ENCODE measurements at regions not wholly inside any gene's neighbourhood (a gene's known extent, or its start where the extent isn't known, plus 50 kb on each side); places are given as distances from the start of the nearest gene placed in this dataset.

DNA sequence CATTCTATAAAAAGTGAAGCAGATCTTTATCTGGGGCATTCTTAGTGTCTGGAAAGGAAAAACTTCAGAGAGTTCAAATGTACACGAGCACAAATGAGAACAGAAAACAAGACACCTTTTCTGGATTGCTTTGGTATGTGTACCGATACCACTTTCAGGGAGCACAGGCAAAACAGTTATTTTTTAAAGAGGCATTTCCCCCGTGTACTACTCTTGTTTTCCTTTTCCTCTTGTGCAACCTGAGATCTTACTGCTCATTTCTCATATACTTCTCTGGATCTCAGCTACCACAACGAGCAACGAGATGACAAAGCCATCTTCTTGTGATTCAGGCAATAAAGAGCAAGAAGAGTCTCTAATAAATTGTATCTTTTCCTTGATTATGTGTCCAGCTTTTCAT lies 463.6 kb downstream of the SHQ1 start:
- no peak overlapping the region for H3K4me3 ChIP-seq (ENCODE audit: insufficient read depth, low read depth, low read length, poor library complexity, severe bottlenecking)
- H3K27me3 ChIP-seq (replicated peaks; ENCODE audit: control insufficient read depth, insufficient read depth, low read length, poor library complexity, severe bottlenecking), result no peaks in the 10 kb centered on the region
- DNase-seq, result no peak
- no peaks in the 10 kb centered on the region for H3K36me3 ChIP-seq (ENCODE audit: control insufficient read depth, insufficient read depth, low read length)
- no peak overlapping the region for H3K27ac ChIP-seq (ENCODE audit: insufficient read depth, low read length, poor library complexity, severe bottlenecking)
- no peaks in the 10 kb centered on the region for H3K4me1 ChIP-seq (ENCODE audit: control insufficient read depth, insufficient read depth, low read length, poor library complexity, severe bottlenecking)
- no peaks in the 10 kb centered on the region for H3K9me3 ChIP-seq (ENCODE audit: control insufficient read depth, low read length)

DNA sequence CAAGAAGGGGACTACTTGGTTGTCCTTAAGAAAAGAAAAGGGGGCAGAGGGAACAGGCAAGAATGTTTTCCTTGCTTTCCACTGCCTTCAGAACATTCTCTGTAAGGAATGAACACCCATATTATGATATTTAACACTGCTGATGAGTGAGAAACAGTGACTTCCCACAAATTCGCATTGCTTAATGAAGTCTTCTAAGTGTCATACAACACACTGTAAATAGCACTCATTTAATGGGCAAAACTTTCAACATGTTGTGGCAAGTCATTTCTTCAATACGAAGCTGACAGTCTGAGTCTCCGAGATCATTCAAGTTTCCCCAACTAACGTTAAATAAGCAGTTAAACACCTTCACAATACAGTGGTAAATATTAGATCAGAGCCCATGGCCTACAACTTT lies 464.4 kb downstream of the SHQ1 start:
- Histone ChIP-seq H3K36me3 (ENCODE audit: control insufficient read depth, insufficient read depth, low read length) (peaks cover under 1% of the 10 kb centered on the region), H3K9me3 (ENCODE audit: control insufficient read depth, low read length) (no peaks in the 10 kb centered on the region), H3K4me1 (ENCODE audit: control insufficient read depth, insufficient read depth, low read length, poor library complexity, severe bottlenecking) (no peaks in the 10 kb centered on the region), H3K27ac (ENCODE audit: insufficient read depth, low read length, poor library complexity, severe bottlenecking) (no peak overlapping the region), H3K4me3 (ENCODE audit: insufficient read depth, low read depth, low read length, poor library complexity, severe bottlenecking) (no peak overlapping the region), H3K27me3 (replicated peaks; ENCODE audit: control insufficient read depth, insufficient read depth, low read length, poor library complexity, severe bottlenecking) (no peaks in the 10 kb centered on the region)
- no peak for DNase-seq

DNA sequence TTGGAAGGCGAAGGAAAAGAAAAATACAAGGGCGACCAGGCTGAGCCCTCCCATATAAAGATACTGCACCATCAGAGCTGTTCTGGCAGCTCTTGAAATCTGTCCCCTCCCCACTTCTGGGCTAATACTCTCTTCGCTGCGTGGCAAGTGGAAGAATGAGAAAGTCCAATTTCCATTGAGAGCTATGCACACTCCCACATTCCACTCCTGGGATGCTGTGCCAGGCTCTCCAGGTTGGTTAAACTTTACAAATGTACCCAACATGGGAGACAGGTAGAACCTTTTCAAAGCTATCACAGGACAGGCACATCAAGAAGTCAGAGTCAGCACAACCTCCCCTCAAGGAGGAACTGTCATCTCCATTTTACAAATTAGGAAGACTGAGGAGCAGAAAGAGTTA lies 465.0 kb downstream of the SHQ1 start:
- Histone ChIP-seq H3K36me3 (ENCODE audit: control insufficient read depth, insufficient read depth, low read length) (peaks cover 6% of the 10 kb centered on the region), H3K4me1 (ENCODE audit: control insufficient read depth, insufficient read depth, low read length, poor library complexity, severe bottlenecking) (no peaks in the 10 kb centered on the region), H3K4me3 (ENCODE audit: insufficient read depth, low read depth, low read length, poor library complexity, severe bottlenecking) (no peak overlapping the region), H3K9me3 (ENCODE audit: control insufficient read depth, low read length) (no peaks in the 10 kb centered on the region), H3K27me3 (replicated peaks; ENCODE audit: control insufficient read depth, insufficient read depth, low read length, poor library complexity, severe bottlenecking) (no peaks in the 10 kb centered on the region), H3K27ac (ENCODE audit: insufficient read depth, low read length, poor library complexity, severe bottlenecking) (no peak overlapping the region)
- no peak for DNase-seq

DNA sequence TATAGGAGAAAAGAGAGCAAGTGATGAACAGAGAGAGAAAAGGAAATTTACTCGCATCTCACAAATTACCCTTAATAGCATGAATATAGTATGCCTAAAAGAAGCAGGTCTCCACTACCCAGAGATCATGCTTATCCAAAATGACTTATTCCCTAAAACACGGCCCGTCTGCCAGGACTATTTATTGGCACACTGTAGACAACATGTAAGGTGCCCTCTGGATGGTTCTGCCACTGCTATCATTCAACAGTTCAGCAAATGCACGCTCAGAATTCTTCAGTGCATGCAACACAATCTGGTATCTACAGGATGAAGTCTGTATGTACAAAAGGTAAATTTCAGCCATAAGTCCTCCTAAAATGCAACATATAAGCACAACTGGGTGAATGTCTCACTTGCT lies 465.8 kb downstream of the SHQ1 start:
- Histone ChIP-seq H3K27me3 (replicated peaks; ENCODE audit: control insufficient read depth, insufficient read depth, low read length, poor library complexity, severe bottlenecking) (no peaks in the 10 kb centered on the region), H3K36me3 (ENCODE audit: control insufficient read depth, insufficient read depth, low read length) (peaks cover 8% of the 10 kb centered on the region), H3K9me3 (ENCODE audit: control insufficient read depth, low read length) (no peaks in the 10 kb centered on the region), H3K4me1 (ENCODE audit: control insufficient read depth, insufficient read depth, low read length, poor library complexity, severe bottlenecking) (no peaks in the 10 kb centered on the region), H3K4me3 (ENCODE audit: insufficient read depth, low read depth, low read length, poor library complexity, severe bottlenecking) (no peak overlapping the region), H3K27ac (ENCODE audit: insufficient read depth, low read length, poor library complexity, severe bottlenecking) (no peak overlapping the region)
- DNase-seq, result no peak

DNA sequence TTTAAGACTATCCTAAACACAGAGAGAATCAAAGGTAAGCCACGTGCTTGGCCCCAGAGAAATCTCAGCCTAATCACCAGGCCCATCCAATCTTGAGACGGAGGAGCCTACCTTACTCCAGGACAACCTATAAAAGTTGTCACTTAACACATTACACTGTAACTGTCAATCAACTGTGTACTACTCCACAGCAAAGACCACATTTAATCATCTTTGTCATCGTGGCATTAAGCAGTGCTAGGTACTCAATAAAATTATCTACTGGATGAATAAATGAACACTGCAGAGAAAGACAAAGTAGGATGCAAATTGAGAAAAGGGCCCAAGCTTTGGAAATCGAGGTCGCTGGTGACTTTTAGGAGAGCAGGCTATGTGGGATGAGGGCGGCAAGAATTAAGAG lies 466.7 kb downstream of the SHQ1 start:
- Histone ChIP-seq H3K4me1 (ENCODE audit: control insufficient read depth, insufficient read depth, low read length, poor library complexity, severe bottlenecking) (no peaks in the 10 kb centered on the region), H3K36me3 (ENCODE audit: control insufficient read depth, insufficient read depth, low read length) (peaks cover 8% of the 10 kb centered on the region), H3K27ac (ENCODE audit: insufficient read depth, low read length, poor library complexity, severe bottlenecking) (no peak overlapping the region), H3K27me3 (replicated peaks; ENCODE audit: control insufficient read depth, insufficient read depth, low read length, poor library complexity, severe bottlenecking) (no peaks in the 10 kb centered on the region), H3K9me3 (ENCODE audit: control insufficient read depth, low read length) (no peaks in the 10 kb centered on the region), H3K4me3 (ENCODE audit: insufficient read depth, low read depth, low read length, poor library complexity, severe bottlenecking) (no peak overlapping the region)
- no peak for DNase-seq

DNA sequence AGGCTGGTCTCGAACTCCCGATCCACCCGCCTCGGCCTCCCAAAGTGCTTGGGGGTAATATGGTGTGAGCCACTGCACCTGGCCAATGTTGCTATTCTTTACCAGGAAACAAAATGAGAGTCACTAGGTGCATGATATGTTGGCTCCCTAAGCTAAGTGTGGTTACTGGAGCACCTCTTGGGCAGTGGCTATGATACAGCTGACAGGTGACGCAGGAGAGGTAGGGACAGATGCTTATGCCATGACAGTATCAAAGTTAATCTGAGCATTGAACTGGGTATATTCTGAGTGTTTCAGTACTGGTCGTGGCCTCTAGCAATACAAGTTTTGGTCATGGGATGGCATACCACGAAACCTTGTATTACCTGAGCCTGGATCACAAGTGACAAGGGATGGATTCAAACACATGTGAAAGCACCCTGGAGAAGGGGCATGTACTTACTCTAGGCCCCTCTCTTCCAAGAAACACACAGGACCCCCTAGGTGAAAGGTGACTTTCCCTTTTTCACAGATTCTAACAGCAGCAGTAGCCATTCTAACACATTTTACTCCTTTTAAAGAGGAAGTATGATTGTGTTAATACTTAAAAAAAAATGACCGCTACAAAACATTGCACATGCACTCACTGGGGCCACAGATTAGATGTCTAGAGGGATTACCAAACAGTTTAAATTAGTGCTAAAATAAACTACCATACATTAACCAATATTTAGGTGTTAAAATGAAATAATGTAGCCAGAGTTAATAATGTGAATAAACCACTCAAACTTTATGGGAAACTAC lies 467.3 kb downstream of the SHQ1 start:
- no peaks in the 10 kb centered on the region for H3K9me3 ChIP-seq (ENCODE audit: control insufficient read depth, low read length)
- no peak overlapping the region for H3K4me3 ChIP-seq (ENCODE audit: insufficient read depth, low read depth, low read length, poor library complexity, severe bottlenecking)
- peaks cover 8% of the 10 kb centered on the region for H3K36me3 ChIP-seq (ENCODE audit: control insufficient read depth, insufficient read depth, low read length)
- no peak for DNase-seq
- no peak overlapping the region for H3K27ac ChIP-seq (ENCODE audit: insufficient read depth, low read length, poor library complexity, severe bottlenecking)
- no peaks in the 10 kb centered on the region for H3K4me1 ChIP-seq (ENCODE audit: control insufficient read depth, insufficient read depth, low read length, poor library complexity, severe bottlenecking)
- no peaks in the 10 kb centered on the region for H3K27me3 ChIP-seq (replicated peaks; ENCODE audit: control insufficient read depth, insufficient read depth, low read length, poor library complexity, severe bottlenecking)

DNA sequence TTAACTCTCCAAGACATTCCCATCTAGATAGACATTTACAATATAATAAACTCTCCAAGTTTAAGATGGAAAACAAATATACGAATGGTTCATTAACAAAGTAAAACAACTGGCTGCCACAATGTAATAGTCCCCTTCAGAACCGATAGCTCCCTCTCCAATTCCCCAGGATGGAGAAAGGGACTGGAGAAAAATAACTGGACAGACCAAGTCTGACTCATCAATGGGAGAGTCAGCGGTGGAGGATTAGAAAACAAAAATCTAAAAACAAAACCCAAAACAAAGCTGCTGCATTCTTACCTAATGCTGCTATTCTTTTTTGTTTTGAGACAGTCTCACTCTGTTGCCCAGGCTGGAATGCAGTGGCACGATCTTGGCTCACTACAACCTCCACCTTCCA lies 468.1 kb downstream of the SHQ1 start:
- Histone ChIP-seq H3K4me3 (ENCODE audit: insufficient read depth, low read depth, low read length, poor library complexity, severe bottlenecking) (no peak overlapping the region), H3K27me3 (replicated peaks; ENCODE audit: control insufficient read depth, insufficient read depth, low read length, poor library complexity, severe bottlenecking) (no peaks in the 10 kb centered on the region), H3K4me1 (ENCODE audit: control insufficient read depth, insufficient read depth, low read length, poor library complexity, severe bottlenecking) (no peaks in the 10 kb centered on the region), H3K27ac (ENCODE audit: insufficient read depth, low read length, poor library complexity, severe bottlenecking) (no peak overlapping the region), H3K9me3 (ENCODE audit: control insufficient read depth, low read length) (no peaks in the 10 kb centered on the region), H3K36me3 (ENCODE audit: control insufficient read depth, insufficient read depth, low read length) (peaks cover 8% of the 10 kb centered on the region)
- no peak for DNase-seq

DNA sequence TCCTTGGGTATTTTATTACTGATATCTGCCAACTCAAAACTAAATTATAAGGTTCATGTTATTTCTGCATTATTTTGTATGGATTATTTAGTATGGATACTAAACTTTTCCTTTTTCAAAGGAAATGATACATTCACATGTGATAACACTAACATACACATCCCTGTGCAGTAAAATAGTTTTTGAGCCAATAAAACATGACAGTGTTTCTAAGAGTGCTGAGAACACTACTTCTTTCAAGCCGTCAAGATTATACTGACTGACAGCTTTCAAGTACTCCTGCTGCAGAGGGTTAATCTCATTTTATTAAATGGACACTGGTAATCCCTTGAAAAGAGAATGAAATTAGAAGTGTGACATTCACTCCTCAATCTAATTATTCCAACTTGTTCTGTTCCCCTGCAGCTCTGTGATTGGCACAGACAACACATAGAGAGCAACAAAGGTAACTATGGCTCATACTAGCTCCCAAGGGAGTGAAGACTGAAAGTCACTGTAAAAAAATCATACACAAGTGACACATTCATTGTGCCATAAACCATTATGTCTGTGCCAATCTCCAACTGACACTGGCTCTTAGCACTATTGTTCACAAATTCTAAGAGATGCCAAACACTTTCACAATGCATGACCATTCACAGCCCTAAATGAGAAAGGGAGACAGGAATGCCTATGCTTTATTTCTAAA lies 468.6 kb downstream of the SHQ1 start:
- no peak overlapping the region for H3K27ac ChIP-seq (ENCODE audit: insufficient read depth, low read length, poor library complexity, severe bottlenecking)
- H3K4me3 ChIP-seq (ENCODE audit: insufficient read depth, low read depth, low read length, poor library complexity, severe bottlenecking), result no peak overlapping the region
- H3K36me3 ChIP-seq (ENCODE audit: control insufficient read depth, insufficient read depth, low read length), result peaks cover 8% of the 10 kb centered on the region
- no peak for DNase-seq
- H3K9me3 ChIP-seq (ENCODE audit: control insufficient read depth, low read length), result no peaks in the 10 kb centered on the region
- no peaks in the 10 kb centered on the region for H3K4me1 ChIP-seq (ENCODE audit: control insufficient read depth, insufficient read depth, low read length, poor library complexity, severe bottlenecking)
- H3K27me3 ChIP-seq (replicated peaks; ENCODE audit: control insufficient read depth, insufficient read depth, low read length, poor library complexity, severe bottlenecking), result no peaks in the 10 kb centered on the region

DNA sequence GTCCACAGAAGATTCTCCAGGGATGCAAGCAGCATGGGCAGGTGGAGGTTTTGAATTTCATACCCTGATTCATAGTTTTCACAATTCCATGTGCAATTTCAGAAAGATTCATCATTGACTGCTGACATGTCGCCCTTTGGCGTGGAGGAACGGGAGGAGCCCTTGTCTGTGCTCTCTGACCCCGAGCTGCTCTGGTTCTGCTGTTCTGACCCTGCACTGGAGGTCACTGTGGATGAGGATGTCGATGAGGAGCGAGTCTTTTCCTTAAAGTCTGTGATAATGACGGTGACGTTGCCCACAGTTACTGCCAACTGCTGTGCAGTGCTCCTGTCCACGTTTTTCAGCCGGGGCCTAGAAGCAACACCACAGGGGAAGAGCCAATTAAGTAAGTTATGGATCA lies 470.0 kb downstream of the SHQ1 start:
- no peaks in the 10 kb centered on the region for H3K9me3 ChIP-seq (ENCODE audit: control insufficient read depth, low read length)
- H3K36me3 ChIP-seq (ENCODE audit: control insufficient read depth, insufficient read depth, low read length), result peaks cover 8% of the 10 kb centered on the region
- H3K27me3 ChIP-seq (replicated peaks; ENCODE audit: control insufficient read depth, insufficient read depth, low read length, poor library complexity, severe bottlenecking), result no peaks in the 10 kb centered on the region
- DNase-seq, result no peak
- H3K27ac ChIP-seq (ENCODE audit: insufficient read depth, low read length, poor library complexity, severe bottlenecking), result no peak overlapping the region
- no peak overlapping the region for H3K4me3 ChIP-seq (ENCODE audit: insufficient read depth, low read depth, low read length, poor library complexity, severe bottlenecking)
- no peaks in the 10 kb centered on the region for H3K4me1 ChIP-seq (ENCODE audit: control insufficient read depth, insufficient read depth, low read length, poor library complexity, severe bottlenecking)

DNA sequence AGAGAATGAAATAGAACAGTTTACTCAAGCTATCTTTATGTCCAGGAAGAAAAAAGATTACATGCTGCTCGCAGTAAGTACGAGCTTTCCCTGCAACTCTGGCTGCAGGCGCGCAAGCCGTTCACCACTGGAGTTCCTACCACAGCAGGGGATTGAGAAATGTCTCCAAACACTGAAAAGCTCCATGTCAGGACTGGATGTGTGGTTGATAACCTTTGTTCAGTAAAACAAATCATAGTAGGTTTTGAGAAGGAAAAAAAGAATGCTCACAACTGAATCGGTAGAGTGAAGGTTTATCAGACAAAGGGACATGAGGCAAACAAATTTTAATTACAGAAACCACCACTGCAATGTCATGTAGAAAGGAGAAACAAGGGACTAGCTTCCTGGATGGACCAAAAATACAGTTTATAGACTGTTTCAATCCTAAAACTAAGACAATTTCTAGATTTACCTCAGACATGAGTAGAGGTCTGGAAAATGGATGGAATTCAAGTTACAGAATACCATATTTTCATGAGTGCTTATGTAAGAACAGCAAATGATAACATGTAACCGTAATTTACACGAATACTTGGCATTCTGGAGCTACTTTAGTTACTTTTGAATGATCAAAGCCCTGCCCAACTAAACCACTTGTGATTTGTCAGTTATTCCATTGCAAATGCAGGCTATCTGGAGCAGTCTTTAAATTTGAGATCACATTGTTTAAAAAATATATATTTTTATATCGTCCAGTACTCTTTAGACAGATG lies 471.1 kb downstream of the SHQ1 start:
- Histone ChIP-seq H3K9me3 (ENCODE audit: control insufficient read depth, low read length) (no peaks in the 10 kb centered on the region), H3K4me3 (ENCODE audit: insufficient read depth, low read depth, low read length, poor library complexity, severe bottlenecking) (no peak overlapping the region), H3K4me1 (ENCODE audit: control insufficient read depth, insufficient read depth, low read length, poor library complexity, severe bottlenecking) (peaks cover 5% of the 10 kb centered on the region), H3K27me3 (replicated peaks; ENCODE audit: control insufficient read depth, insufficient read depth, low read length, poor library complexity, severe bottlenecking) (no peaks in the 10 kb centered on the region), H3K36me3 (ENCODE audit: control insufficient read depth, insufficient read depth, low read length) (peaks cover 8% of the 10 kb centered on the region), H3K27ac (ENCODE audit: insufficient read depth, low read length, poor library complexity, severe bottlenecking) (no peak overlapping the region)
- DNase-seq, result no peak
